ENCODE measurements at regions not wholly inside any gene's neighbourhood (a gene's known extent, or its start where the extent isn't known, plus 50 kb on each side); places are given as distances from the start of the nearest gene placed in this dataset.

GRCh38 chr5:111935009-111935408, 178.0 kb upstream of the NREP start:
- Mint-ChIP-seq H3K4me1 (peaks cover 7% of the 10 kb centered on the region), H3K4me3 (no peak overlapping the region), H3K36me3 (ENCODE audit: low read depth) (no peaks in the 10 kb centered on the region), H3K9me3 (no peaks in the 10 kb centered on the region), H3K27me3 (ENCODE audit: insufficient read depth, low read depth, poor library complexity) (no peaks in the 10 kb centered on the region), H3K27ac (no peak overlapping the region)
- no peaks in the 10 kb centered on the region for H3K27me3 ChIP-seq (ENCODE audit: insufficient read depth)
- no peaks in the 10 kb centered on the region for H3K4me1 ChIP-seq (ENCODE audit: insufficient read depth)
- H2AFZ ChIP-seq = peak overlapping the region; percentile 84; the same call in 1 of the 2 replicates
- TF ChIP-seq CTCF (conservative IDR thresholded peaks at IDR 0.05; ENCODE audit: low read depth in 2 of 2) (no peak), NANOG (IDR thresholded peaks at IDR 0.05; ENCODE audit: borderline replicate concordance) (no peak), ZNF331 (CRISPR knock-in tag; IDR thresholded peaks at IDR 0.05; ENCODE audit: low read depth) (no peak), JUNB (IDR thresholded peaks at IDR 0.05; ENCODE audit: unreplicated experiment) (no peak), EZH2phosphoT487 (IDR thresholded peaks at IDR 0.05; ENCODE audit: unreplicated experiment) (no peak), ZNF462 (CRISPR knock-in tag; IDR thresholded peaks at IDR 0.05) (no peak), POLR2AphosphoS5 (IDR thresholded peaks at IDR 0.05; ENCODE audit: low read depth) (no peak), STAT1 (IDR thresholded peaks at IDR 0.05; ENCODE audit: unreplicated experiment) (no peak)
- H3F3A ChIP-seq (replicated peaks; ENCODE audit: low read depth) = no peaks in the 10 kb centered on the region
- ATAC-seq (no peak), DNase-seq (ENCODE audit: low spot score) (no peak)
- no peaks in the 10 kb centered on the region for H4K20me1 ChIP-seq (replicated peaks; ENCODE audit: insufficient read depth)
- peaks cover 10% of the 10 kb centered on the region; the same call in 1 of the 2 replicates for H3K9me2 ChIP-seq (ENCODE audit: insufficient read depth)
- no peaks in the 10 kb centered on the region for H3K79me2 ChIP-seq (replicated peaks; ENCODE audit: insufficient read depth)
- H3K36me3 ChIP-seq (ENCODE audit: insufficient read depth) = no peaks in the 10 kb centered on the region
- H3K27ac ChIP-seq (ENCODE audit: low read depth) = no peak overlapping the region
- H3K4me3 ChIP-seq = no peak overlapping the region
- H3K4me2 ChIP-seq = no peak overlapping the region

Data from GM23338 (cell line).